Activated naive CD8-positive, alpha-beta T cell treated with anti-CD3 and anti-CD28 coated beads for 36 hours (primary cell): ENCODE measurements at regions not wholly inside any gene's neighbourhood (a gene's known extent, or its start where the extent isn't known, plus 50 kb on each side); places are given as distances from the start of the nearest gene placed in this dataset.
A peak's percentile ranks its signal among the peaks of the same experiment; 100 is the strongest.
"Not testable (repeated sequence)": the region's sequence is repeated elsewhere in the genome, so short reads cannot be mapped to it uniquely, and the experiment has no call there.

Experiments used
- DNase-seq: peaks from one replicate; pipeline ENCODE4 v3.0.0; 2021
- H3K27ac Mint-ChIP-seq: one replicate; pipeline ENCODE4 v1.8.0; 2022; ENCODE audit warnings: mild to moderate bottlenecking, moderate library complexity, mixed read lengths
- H3K27me3 Mint-ChIP-seq: one replicate; pipeline ENCODE4 v1.8.0; 2022; ENCODE audit warnings: mild to moderate bottlenecking, mixed read lengths
- H3K36me3 Mint-ChIP-seq: one replicate; pipeline ENCODE4 v1.8.0; 2021; ENCODE audit warnings: mild to moderate bottlenecking, mixed read lengths
- H3K4me1 Mint-ChIP-seq: one replicate; pipeline ENCODE4 v1.8.0; 2021; ENCODE audit warnings: mixed read lengths
- H3K4me3 Mint-ChIP-seq: one replicate; pipeline ENCODE4 v1.8.0; 2022; ENCODE audit warnings: mild to moderate bottlenecking, moderate library complexity, mixed read lengths
- H3K9me3 Mint-ChIP-seq: one replicate; pipeline ENCODE4 v1.8.0; 2022; ENCODE audit warnings: mixed read lengths

GRCh38 chr19:37303591-37304171, 67.2 kb upstream of the ZNF527 start:
- H3K27ac Mint-ChIP-seq: no peak overlapping the region
- H3K9me3 Mint-ChIP-seq: peaks cover 4% of the 10 kb centered on the region
- no peak for DNase-seq
- H3K36me3 Mint-ChIP-seq: peaks cover 4% of the 10 kb centered on the region
- H3K4me1 Mint-ChIP-seq: peaks cover 6% of the 10 kb centered on the region
- H3K27me3 Mint-ChIP-seq: peaks cover 14% of the 10 kb centered on the region
- peak overlapping the region; percentile 78 for H3K4me3 Mint-ChIP-seq

GRCh38 chr19:37304190-37304883, 66.6 kb upstream of the ZNF527 start:
- H3K9me3 Mint-ChIP-seq: peaks cover 4% of the 10 kb centered on the region
- peaks cover 4% of the 10 kb centered on the region for H3K36me3 Mint-ChIP-seq
- H3K27me3 Mint-ChIP-seq: peaks cover 14% of the 10 kb centered on the region
- peaks cover 6% of the 10 kb centered on the region for H3K4me1 Mint-ChIP-seq
- peak overlapping the region; percentile 78 for H3K4me3 Mint-ChIP-seq
- DNase-seq: peak; percentile 35
- peak overlapping the region; percentile 56 for H3K27ac Mint-ChIP-seq

GRCh38 chr19:37304884-37305255, 66.0 kb upstream of the ZNF527 start:
- peaks cover 4% of the 10 kb centered on the region for H3K9me3 Mint-ChIP-seq
- no peak overlapping the region for H3K4me3 Mint-ChIP-seq
- H3K4me1 Mint-ChIP-seq: peaks cover 6% of the 10 kb centered on the region
- no peak for DNase-seq
- peaks cover 16% of the 10 kb centered on the region for H3K27me3 Mint-ChIP-seq
- peaks cover 4% of the 10 kb centered on the region for H3K36me3 Mint-ChIP-seq
- no peak overlapping the region for H3K27ac Mint-ChIP-seq

- Mint-ChIP-seq H3K27ac (no peak overlapping the region), H3K9me3 (peaks cover 4% of the 10 kb centered on the region), H3K4me3 (no peak overlapping the region), H3K4me1 (peaks cover 6% of the 10 kb centered on the region), H3K36me3 (peaks cover 4% of the 10 kb centered on the region), H3K27me3 (peaks cover 20% of the 10 kb centered on the region)
- no peak for DNase-seq
These were observed 64.4 kb upstream of the ZNF527 start for GRCh38 chr19:37306383-37306963.

- DNase-seq: peak; percentile 2
- peaks cover 6% of the 10 kb centered on the region for H3K27me3 Mint-ChIP-seq
- H3K9me3 Mint-ChIP-seq: peaks cover 10% of the 10 kb centered on the region
These were observed 60.9 kb upstream of the ZNF527 start for GRCh38 chr19:37309834-37310575.

GRCh38 chr19:37312531-37313334, 58.2 kb upstream of the ZNF527 start:
- DNase-seq: peak; percentile 56
- peak overlapping the region; percentile 71 for H3K4me3 Mint-ChIP-seq
- peak overlapping the region; percentile 68 for H3K27ac Mint-ChIP-seq
- not testable (repeated sequence) for H3K9me3 Mint-ChIP-seq, H3K27me3 Mint-ChIP-seq
- H3K4me1 Mint-ChIP-seq: peaks cover 12% of the 10 kb centered on the region
- H3K36me3 Mint-ChIP-seq: peaks cover 12% of the 10 kb centered on the region

More at GRCh38 chr19:37309834-37310575, 60.9 kb upstream of the ZNF527 start:
- Mint-ChIP-seq H3K4me3 (no peak overlapping the region), H3K36me3 (peaks cover 12% of the 10 kb centered on the region), H3K4me1 (peaks cover 12% of the 10 kb centered on the region), H3K27ac (no peak overlapping the region)

- Mint-ChIP-seq H3K4me3 (peak overlapping the region; percentile 71), H3K27ac (peak overlapping the region; percentile 68), H3K36me3 (peaks cover 12% of the 10 kb centered on the region), H3K4me1 (peaks cover 12% of the 10 kb centered on the region), H3K27me3 (peaks cover 6% of the 10 kb centered on the region), H3K9me3 (peaks cover 10% of the 10 kb centered on the region)
- no peak for DNase-seq
These were observed 57.6 kb upstream of the ZNF527 start for GRCh38 chr19:37313335-37313627.

- Mint-ChIP-seq H3K9me3 (peaks cover 13% of the 10 kb centered on the region), H3K4me1 (peaks cover 26% of the 10 kb centered on the region), H3K27me3 (no peaks in the 10 kb centered on the region), H3K4me3 (peak overlapping the region; percentile 93), H3K36me3 (peaks cover 36% of the 10 kb centered on the region), H3K27ac (peak overlapping the region; percentile 94)
- peak; percentile 89 for DNase-seq
These were observed 53.3 kb upstream of the ZNF527 start for GRCh38 chr19:37317403-37318209.

GRCh38 chr19:37320988-37321387, 49.9 kb upstream of the ZNF527 start:
- Mint-ChIP-seq H3K4me1 (peaks cover 19% of the 10 kb centered on the region), H3K36me3 (peaks cover 34% of the 10 kb centered on the region)
- not testable (repeated sequence) for H3K27me3 Mint-ChIP-seq, H3K4me3 Mint-ChIP-seq, H3K9me3 Mint-ChIP-seq, DNase-seq, H3K27ac Mint-ChIP-seq
